Vagina (tissue), 2 donors: ENCODE measurements at regions not wholly inside any gene's neighbourhood (a gene's known extent, or its start where the extent isn't known, plus 50 kb on each side); places are given as distances from the start of the nearest gene placed in this dataset.

Experiments used
- CTCF ChIP-seq, 3 experiments: fragments of 450-650 bp in 2 of 3; fragments of 200-600 bp in 1 of 3; sonication (generic) in 1 of 3; IDR thresholded peaks; one replicate each; pipeline ENCODE4 v1.5.1; 2017 to 2019; ENCODE audit warnings: antibody characterized with exemption in 3 of 3, mild to moderate bottlenecking in 2 of 3, moderate library complexity in 2 of 3
- POLR2A ChIP-seq, 2 donors: fragments of 450-650 bp; IDR thresholded peaks; one replicate each; pipeline ENCODE4 v1.6.1; 2017; ENCODE audit warnings: antibody characterized with exemption in 2 of 2, mild to moderate bottlenecking in 2 of 2, moderate library complexity in 2 of 2

- no peak for TF ChIP-seq CTCF (IDR thresholded peaks at IDR 0.05)
- no peak for TF ChIP-seq POLR2A (IDR thresholded peaks at IDR 0.05)
These were observed 302.7 kb upstream of the IRX3 start for GRCh38 chr16:54589326-54589725.
